K562 (cell line): ENCODE measurements at regions not wholly inside any gene's neighbourhood (a gene's known extent, or its start where the extent isn't known, plus 50 kb on each side); places are given as distances from the start of the nearest gene placed in this dataset.
"Not testable (repeated sequence)": the region's sequence is repeated elsewhere in the genome, so short reads cannot be mapped to it uniquely, and the experiment has no call there.

ENCODE experiments used
- EZH2 ChIP-seq: IDR thresholded peaks from 2 replicates; pipeline ENCODE4 v1.6.1; 2012; ENCODE audit warnings: low read depth, mild to moderate bottlenecking, inconsistent platforms, low read length, borderline replicate concordance
- JUND ChIP-seq, 2 experiments: IDR thresholded peaks; 2 replicates in 1 of 2; 3 replicates in 1 of 2; pipeline ENCODE4 v1.6.1; 2011; ENCODE audit warnings: borderline replicate concordance in 2 of 2, low read depth in 2 of 2, low read length in 2 of 2, improper control_type of control experiment in 1 of 2, missing biosample characterization in 1 of 2, missing genetic modification characterization in 1 of 2, missing genetic modification reagents in 1 of 2
- NBN ChIP-seq: fragments of 450-650 bp; IDR thresholded peaks from 2 replicates; pipeline ENCODE4 v1.6.1; 2016; ENCODE audit warnings: low read depth, mild to moderate bottlenecking
- POLR2AphosphoS5 ChIP-seq: IDR thresholded peaks from 2 replicates; pipeline ENCODE4 v1.6.1; 2011; ENCODE audit warnings: mild to moderate bottlenecking, low read depth, low read length, moderate library complexity; ENCODE audit not compliant: control insufficient read depth, insufficient read depth
- REST ChIP-seq, 2 experiments: fragments of 450-650 bp; formaldehyde crosslinking in 1 of 2; IDR thresholded peaks; 2 replicates each; pipeline versions ENCODE4 v1.4.0 to v1.6.1; 2014 to 2020; ENCODE audit warnings: mild to moderate bottlenecking in 2 of 2, borderline replicate concordance in 1 of 2, low read depth in 1 of 2
- TEAD2 ChIP-seq: fragments of 450-650 bp; IDR thresholded peaks from 2 replicates; pipeline ENCODE4 v1.6.1; 2016; ENCODE audit warnings: missing genetic modification characterization, control low read depth, missing compliant biosample characterization
- USF2 ChIP-seq: sonication (generic); formaldehyde crosslinking; IDR thresholded peaks from 2 replicates; pipeline ENCODE4 v1.5.0; 2020; ENCODE audit warnings: missing genetic modification reagents
- VEZF1 ChIP-seq: fragments of 200-800 bp; sonication (Bioruptor generic); IDR thresholded peaks from 2 replicates; pipeline ENCODE4 v1.6.1; 2017; ENCODE audit warnings: missing genetic modification characterization, missing compliant biosample characterization
- ZNF133 ChIP-seq: fragments of 250-450 bp; sonication (Bioruptor Pico); IDR thresholded peaks from 2 replicates; pipeline ENCODE4 v1.4.0; 2020; ENCODE audit warnings: mild to moderate bottlenecking

- not testable (repeated sequence) for TF ChIP-seq ZNF133; REST (IDR thresholded peaks at IDR 0.05; ENCODE audit: borderline replicate concordance); REST (CRISPR knock-in tag; IDR thresholded peaks at IDR 0.05; ENCODE audit: low read depth); VEZF1; JUND (IDR thresholded peaks at IDR 0.05; ENCODE audit: borderline replicate concordance, low read depth, low read length); JUND (tag; IDR thresholded peaks at IDR 0.05; ENCODE audit: borderline replicate concordance, low read depth, low read length); POLR2AphosphoS5; EZH2; NBN; USF2 (CRISPR knock-in tag); TEAD2
Observed at GRCh38 chr7:57003821-57004220, 128.4 kb downstream of the ZNF479 start.
